ENCODE measurements at regions not wholly inside any gene's neighbourhood (a gene's known extent, or its start where the extent isn't known, plus 50 kb on each side); places are given as distances from the start of the nearest gene placed in this dataset.

DNA sequence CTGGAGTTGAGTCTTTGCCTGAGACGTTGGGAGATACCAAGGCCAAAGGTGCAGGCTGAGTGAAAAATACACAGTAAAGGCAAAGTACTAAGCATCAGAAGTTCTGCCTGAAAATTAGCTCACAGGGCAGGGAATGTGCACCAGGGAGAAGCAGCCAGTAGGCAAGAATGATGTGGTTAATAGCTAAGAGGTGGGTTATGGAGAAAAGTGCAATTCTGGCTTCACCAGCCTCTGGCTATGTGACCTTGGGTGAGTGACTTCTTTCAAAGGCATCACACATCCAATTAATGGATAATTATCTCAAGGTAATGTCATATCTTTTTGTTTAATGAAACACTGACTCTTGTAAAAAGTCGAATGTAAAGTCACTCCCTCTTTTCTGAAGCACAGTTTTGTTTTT lies 230.7 kb upstream of the FGGY start:
- FAIRE-seq: no peak

DNA sequence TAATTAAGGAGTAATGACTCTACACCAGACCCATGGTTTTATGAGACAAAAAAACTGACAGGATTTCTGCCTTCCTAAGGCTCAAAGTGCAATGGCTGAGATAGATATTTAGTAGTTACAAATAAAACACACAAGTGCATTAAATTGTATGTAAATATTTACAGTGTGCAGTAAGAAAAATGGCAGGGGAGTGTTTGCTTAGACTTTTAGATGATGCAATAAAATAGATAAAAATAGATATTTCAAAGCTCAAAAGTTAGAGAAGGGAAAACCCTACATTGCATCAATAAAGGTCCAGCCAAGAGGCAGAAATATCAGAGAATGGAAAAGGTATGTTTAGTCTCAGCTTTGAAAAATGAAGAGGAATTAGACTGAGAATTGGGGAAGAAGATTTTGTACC lies 226.3 kb upstream of the FGGY start:
- no peak for FAIRE-seq

DNA sequence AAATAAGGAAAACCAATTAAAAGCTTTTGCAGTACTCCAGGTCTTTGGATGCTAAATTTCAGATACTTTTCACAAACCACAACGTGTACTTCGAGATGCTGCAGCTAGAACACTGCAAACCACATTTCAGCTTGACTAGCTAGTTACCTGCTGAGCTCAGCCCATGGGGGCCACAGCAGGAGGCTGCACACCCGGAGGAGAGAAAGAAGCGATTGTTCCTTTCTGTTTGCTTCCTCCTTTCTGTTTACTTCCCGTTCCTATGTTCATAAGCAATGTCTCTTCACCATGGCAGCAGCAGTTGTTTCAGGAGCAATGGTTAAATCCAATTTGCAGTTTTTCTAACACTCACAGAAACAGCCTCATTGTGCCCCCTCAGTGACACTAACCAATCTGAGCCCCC lies 225.6 kb upstream of the FGGY start:
- no peak for FAIRE-seq

DNA sequence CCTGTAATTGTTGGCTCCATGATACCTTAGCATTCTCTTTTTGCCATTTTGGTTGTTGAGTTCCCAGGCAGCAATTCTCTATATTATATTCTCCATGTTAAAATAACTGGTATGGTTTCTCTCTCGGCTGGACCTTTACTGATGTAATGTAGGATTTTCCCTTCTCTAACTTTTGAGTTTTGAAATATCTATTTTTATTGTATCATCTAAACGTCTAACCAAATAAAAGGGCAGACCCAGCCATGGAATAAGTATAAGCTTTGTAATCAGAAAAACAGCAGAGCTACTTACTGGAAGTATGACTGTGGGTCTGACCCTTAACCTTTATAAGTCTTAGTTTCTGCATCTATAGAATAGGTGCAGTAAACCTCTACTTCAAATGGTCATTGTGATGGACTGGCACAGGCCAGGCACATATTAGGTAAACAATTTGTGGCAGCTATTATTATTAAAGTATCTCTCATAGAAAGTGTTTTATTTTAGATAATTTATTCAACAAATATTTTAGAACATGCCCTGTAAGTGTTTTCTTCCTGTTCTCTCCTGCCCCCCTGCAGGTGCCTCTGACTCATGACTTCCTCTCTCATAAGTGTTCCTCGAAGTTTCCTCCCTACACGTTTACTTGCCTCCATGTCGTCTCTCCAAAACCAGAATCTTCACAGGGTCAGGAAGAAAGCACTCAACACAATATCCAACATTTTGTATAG lies 224.9 kb upstream of the FGGY start:
- no peak for FAIRE-seq

DNA sequence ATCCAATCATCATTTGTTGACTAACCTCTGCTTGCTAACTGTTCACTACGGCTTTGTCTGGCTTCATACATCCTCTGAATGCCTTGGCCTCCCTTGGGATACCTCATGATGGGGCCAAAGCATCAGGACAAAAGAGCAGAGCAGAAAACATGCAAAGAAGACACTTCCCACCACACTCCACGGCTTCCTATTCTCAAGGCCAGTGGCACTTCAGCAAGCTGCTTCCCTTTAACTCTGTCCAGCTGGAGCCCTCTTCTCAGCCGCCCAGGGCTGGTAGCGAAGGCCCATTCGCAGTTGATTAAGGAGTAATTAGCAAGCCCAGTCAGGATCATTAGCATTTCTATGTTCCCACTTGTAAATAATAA lies 224.3 kb upstream of the FGGY start:
- FAIRE-seq: no peak

DNA sequence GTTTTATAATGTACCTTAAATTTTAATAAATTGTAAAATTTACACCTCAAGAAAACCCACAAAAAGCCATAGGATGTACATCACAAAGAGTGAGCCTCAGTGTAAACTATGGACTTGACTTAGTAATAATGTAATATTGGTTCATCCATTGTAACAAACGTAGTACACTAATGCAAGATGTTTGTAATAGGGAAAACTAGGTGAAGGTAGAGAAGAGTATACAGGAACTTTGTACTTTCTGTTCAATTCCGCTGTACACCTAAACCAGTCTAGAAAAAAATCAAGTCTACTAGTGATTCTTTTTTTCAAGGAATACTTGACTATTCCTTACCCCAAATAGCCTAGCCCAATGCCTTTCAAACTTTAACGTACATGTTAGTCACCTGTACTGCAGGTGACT lies 222.3 kb upstream of the FGGY start:
- no peak for FAIRE-seq

DNA sequence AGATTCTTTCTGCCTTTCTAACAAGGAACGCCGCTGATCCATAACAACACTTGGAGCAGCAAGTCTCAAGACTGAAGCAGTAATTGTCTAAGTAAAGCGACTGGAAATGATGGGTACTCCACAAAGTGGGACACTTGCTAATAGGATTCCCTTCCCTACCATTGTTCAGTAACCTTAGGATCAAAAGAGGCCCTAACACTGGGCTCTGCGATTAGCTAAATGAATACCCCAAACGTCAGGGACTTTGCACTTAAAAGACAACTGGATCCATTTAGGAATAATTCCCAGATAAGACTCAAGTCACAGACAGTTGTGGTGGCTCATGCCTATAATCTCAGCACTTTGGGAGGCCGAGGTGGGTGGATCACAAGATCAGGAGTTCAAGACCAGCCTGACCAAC lies 221.9 kb upstream of the FGGY start:
- no peak for FAIRE-seq

DNA sequence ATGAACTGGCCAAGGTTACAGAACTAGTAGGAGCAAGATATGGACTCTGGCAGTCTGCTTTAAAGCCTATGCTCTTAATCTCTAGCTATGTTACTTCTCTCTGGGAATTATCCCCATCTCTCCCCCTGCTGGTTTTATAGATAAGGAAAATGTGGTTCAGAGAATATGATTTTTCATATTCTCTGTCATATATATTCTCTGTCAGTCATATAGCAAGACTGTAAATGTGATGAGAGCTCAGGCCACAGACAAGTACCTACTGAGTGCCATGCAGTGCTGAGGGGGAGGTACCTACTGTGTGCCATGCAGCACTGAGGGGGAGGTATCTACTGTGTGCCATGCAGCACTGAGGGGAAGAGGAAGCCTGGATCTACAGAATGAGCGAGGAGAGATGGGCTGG lies 220.3 kb upstream of the FGGY start:
- no peak for FAIRE-seq

DNA sequence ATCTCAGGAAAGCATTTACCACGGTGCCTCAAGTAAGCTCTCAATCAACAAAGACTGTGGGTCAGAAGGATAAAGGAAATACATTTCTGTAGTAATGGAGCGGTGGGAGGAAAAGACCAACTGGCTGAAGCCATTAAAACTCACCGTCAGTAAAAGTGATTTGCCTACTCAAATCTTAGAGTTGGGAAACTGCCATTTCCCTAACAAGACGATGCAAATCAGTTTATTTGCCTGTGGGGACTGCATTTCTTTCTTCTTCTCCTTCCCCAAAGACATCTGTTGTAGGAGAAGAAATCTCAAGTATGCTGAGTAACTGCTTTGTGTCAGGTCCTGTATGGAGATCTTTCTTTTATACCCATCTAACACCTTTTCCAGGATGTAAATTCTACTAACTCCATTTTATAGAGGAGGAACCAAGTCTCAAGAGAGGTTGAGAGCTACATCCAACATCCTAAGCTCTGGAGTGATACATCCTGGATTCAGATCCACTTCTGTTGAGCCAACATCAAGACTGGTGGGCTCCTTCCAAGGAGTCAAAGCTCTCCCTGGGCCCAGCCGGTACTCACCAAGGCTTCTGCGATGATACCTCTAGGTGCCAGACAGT lies 219.3 kb upstream of the FGGY start:
- FAIRE-seq: no peak

DNA sequence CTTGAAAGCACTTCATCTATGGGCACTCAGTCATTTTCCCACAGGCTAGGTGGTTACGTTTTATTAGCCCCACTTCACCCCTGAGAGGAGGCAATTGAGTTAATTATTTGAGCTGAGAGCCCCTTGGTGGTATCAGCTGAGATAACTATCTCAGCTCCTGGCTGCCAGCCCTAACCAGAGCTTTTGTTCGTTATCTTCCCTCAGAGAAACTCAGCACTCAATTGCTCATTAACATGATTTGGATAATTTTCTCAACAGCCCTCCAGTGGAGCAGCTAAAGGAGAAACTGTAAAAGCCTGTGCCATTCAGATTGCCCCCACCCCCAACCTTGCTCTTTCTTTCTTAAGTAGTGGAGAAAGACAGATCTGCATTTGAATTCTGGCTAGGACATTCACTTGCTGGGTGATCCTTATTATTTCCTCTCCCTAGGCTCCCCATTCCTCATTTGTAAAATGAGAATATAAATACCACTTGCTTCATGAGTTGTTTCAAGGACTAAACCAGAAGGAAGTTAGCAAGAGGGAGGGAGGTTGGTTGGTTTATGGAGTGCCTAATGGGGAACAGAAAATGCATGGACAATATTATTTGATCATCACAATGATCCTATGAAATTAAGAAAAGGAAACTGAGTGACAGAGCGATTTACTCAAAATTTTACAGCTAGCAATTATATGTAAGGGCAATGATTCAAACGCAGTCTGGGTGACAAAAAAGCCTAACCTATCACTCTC lies 218.7 kb upstream of the FGGY start:
- FAIRE-seq: no peak

DNA sequence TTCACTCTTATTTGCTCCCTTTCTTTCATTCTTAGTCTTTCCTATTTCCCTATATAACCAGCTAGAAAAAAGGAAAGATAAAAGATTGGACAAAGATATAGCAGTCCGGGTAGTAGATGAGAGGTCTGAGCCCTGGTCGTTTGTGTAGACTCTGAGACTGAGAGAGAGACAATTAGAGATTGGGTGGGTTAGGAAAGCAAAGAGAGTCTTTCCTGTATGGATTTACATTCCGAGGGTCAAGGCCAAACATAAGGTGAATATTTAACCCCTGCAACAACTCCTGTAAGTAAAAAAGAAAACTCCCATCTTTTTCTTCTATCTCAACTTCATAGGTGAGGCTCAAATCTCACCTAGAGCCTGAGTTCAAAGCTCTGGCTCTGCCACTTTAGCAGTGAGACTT lies 218.0 kb upstream of the FGGY start:
- FAIRE-seq: no peak

DNA sequence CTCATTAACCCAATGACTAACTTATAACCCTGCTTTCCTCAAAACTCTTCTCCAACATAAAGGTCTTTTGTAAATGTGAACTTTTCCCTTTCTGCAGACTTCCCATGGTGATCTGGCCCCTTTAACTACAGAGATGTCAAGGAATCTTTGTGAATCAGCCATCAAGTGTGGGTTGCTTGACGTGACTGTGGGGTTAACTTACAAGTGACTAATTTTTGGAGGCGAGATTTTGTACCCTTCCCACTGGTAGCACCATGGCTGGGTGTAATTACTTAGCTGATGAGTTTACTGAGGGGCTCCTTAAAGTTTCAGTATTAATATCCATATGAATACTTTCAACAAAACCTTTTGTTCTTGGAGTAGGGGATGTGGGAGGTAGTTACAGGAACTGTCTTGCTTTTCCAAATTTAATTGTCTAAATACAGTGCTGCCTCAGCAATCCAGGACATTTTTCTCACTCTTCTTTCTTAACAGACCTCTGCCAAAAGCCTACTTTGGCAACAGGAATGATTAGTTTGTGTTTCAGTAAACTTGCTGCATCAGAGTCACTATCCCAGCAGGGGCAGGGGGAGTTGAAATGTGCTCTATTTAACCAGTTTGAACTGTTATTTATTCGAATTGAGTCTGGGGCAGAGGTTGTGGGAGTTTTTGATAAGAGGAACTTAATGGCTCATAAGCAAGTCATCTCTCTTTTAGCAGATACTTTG lies 217.3 kb upstream of the FGGY start:
- no peak for FAIRE-seq

DNA sequence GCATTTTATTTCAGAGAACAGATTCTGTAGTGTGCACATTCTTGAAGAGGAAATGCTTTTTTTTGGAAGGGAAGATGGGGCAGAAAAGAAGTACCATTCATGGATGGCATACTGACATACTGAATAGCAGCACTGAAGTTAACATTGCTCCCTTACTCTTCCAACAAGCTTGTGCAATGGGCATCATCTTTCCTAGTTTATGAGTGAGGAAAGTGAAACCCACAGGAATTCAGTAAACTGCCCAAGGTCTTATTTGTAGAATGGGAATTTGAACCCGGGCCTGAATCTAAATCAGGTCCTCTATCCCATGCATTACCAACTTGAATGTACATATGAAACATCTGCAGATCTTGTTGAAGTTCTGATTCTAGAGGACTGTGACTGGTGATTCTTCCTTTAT lies 215.7 kb upstream of the FGGY start:
- no peak for FAIRE-seq

DNA sequence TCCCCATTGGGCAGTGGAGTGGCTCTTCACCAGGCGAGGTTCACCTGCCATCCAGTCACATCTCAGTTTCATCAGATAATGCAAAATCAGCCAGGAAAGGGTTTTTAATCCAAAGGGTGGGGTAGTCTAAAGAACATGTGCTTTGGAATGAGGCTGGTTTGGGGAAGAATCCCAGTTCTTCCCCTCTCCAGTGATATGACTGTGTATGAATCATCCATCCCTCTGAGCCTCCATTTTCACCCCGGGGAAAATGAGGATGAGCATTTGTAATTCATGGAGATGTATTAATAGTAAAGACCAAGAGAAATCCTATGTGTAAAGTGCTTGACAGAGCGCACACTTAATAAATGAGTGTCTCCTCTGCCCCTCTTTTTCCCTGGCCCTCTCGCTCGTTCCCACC lies 215.1 kb upstream of the FGGY start:
- FAIRE-seq: no peak

DNA sequence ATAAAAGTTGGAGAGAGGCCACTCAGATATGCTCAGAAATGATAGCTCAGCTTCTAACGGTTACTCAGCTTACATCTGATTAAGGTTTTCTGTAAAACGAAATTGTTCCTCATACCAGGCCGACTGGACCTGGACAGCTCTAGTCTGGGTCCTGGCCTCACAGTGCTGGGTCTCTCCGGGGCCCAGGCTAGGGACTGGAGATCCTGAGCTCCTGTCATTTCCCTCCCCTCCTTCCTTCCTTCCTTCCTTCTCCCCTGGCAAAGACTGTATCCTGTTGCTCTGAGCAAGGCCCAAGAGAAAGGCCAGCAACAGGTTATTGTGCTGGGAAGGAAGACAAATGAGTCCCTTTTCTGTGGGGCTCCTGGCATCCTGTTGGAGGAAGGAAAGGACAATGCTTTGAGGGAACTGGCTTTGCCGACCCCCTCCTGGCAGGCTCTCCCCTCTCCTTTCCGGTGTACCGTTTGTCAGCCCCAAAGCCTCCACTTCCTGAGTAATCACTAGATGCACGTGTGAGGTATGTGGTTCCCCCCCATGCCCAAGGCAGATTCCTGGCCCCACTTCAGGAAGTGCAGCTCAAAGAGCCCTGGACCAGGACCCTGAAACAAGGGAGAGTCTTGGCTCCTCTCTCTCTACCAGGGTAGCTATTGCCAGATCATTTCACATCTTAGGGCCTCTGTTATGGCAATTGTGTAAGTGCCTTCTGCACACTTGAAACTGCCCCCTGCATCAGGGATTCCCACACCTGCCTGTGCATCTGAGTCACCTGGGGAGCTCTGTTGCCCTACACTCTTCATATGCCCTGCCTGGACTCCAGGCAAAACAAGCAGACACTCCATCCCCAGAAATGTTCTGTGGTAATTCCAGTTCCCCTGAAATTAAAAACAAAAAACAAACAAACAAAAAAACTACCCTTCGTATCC lies 212.7 kb upstream of the FGGY start:
- no peak for FAIRE-seq

DNA sequence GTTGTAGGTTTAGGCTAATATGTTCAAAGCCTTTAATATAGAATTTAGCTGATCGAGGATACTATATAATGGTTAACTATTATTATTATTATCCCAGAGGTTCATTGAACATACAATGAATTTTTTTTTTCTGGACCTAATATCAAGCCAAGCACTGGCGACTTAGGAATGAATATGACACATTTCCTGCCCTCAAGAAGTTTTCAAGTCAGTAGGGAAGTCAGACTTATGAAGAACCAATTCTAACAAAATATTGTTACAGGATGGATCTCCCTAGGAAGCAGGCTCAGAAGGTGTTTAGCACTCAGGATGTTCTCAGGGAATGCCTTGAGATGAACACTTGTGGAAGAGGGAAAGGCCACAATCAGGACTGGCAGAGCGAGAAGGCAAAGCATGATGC lies 211.8 kb upstream of the FGGY start:
- FAIRE-seq: no peak

DNA sequence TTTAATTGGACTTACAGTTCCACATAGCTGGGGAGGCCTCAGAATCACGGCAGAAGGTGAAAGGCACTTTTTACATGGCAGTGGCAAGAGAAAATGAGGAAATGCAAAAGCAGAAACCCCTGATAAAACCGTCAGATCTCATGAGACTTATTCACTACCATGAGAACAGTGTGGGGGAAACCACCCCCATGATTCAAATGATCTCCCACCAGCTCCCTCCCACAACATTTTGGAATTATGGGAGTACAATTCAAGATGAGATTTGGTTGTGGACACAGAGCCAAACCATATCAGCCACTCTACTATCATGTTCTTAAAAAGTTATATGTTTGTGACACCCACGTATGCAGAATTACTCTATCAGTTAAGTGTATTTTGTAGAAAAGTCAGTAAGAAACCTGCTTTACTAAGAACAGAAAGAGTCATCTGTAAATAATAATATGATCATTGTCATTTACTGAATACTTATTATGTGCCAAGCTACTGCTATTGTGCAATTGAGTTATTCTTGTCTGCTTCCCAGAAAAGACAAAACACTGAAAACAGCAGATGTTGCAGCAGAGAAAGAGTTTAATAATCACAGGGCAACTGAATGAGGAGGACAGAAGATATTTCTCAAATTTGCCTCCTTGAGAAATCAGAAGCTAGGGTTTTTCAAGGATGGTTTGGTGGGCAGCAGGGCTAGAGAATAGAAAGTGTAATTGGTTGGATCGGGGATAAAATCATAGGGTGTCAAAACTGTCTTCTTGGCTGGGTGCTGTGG lies 207.7 kb upstream of the FGGY start:
- no peak for FAIRE-seq

DNA sequence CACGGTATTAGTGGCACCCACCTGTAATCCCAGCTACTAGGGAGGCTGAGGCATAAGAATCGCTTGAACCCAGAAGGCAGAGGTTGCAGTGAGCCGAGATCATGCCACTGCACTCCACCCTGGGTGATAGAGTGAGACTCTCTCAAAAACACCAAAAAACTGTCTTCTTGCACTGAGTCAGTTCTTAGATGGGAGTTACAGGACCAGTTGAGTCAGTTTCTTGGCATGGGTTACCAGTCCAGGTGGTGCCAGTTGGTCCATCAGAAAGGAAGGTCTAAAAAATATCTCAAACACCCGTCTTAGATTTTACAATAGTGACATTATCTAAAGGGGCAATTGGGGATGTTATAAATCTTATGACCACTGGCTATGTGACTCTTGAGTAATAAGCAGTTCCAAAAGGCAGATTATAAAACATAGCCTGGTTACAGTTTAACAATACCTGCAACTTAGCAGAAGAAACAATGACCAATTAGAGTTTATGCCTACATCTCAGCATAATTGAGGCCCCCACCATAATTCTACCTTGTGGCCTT lies 206.9 kb upstream of the FGGY start:
- no peak for FAIRE-seq

DNA sequence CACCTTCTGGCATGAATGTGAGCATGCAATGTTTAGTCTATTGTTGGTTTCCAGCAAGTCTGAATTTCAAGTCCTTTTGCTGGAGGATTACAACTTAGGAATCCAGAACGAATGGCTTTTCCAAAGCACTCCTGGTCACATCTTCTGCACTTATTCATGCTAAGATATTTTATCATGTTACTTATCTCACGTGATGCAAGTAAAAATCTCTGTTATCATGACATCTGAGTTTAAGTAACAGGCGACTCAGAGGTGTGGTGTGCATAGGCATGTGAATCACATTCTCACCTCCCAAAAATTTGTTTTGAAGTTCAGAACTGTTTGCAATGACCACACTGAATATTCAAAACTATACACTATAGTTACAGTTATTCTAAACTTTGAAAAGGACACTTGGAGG lies 204.8 kb upstream of the FGGY start:
- FAIRE-seq: no peak

DNA sequence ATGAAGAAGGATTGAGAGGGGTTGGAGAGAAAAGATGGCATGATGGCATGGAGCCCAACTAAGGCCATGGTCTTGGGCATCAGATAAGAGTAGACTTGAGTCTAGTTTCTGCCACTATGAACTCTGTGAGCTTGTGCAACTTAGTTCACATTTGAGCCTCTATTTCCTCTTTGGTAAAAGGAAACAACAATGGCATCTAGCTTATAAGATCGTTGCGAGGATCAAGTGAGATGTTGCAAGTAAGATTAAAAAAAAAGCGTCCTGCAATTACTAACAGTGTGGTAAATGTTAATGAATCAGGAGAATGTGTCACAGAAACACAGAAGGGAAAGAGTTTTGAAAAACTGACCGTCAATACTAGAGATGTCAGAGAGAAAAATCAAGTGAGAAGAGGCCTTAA lies 202.9 kb upstream of the FGGY start:
- FAIRE-seq: no peak

DNA sequence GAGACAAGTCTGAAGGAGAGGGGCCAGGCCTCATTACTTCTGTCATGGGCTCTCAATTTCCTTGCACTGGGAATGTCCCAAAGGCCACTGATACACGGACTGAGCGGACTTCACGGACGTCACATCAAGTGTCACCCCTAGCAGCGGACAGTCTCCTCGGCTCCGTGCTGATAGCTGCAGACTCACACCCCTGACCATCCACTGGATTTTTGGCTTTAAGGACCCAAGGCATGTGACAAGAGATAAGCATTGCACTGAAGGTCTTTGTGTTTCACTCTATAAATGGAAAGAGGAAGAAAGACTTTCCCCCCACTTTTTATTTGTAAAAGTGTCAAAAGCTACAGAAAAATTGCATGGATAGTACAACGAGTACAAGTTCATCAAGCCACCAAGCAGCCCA lies 200.4 kb upstream of the FGGY start:
- no peak for FAIRE-seq

DNA sequence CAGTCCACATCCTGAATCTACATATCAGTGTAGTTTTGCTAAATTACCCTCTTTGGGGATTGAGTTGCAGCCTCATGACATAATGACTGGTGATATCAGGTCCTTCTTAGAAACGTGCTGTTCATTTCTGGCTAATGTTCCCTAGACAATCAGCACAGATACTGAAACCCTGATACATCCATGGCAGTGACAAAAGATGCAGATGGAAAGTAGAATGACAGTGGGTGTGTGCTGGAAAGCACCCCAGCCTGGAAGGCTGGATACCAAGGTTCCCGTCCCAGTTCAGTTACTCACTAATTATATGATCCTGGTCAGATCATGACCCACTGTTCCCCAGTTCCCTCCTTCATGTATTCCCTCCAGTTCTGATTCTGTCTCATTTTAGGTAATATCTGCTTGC lies 198.2 kb upstream of the FGGY start:
- FAIRE-seq: no peak

Data from islet of Langerhans (tissue), 1 donor.